ENCODE measurements at regions not wholly inside any gene's neighbourhood (a gene's known extent, or its start where the extent isn't known, plus 50 kb on each side); places are given as distances from the start of the nearest gene placed in this dataset.
"Not testable (repeated sequence)": the region's sequence is repeated elsewhere in the genome, so short reads cannot be mapped to it uniquely, and the experiment has no call there.

DNA sequence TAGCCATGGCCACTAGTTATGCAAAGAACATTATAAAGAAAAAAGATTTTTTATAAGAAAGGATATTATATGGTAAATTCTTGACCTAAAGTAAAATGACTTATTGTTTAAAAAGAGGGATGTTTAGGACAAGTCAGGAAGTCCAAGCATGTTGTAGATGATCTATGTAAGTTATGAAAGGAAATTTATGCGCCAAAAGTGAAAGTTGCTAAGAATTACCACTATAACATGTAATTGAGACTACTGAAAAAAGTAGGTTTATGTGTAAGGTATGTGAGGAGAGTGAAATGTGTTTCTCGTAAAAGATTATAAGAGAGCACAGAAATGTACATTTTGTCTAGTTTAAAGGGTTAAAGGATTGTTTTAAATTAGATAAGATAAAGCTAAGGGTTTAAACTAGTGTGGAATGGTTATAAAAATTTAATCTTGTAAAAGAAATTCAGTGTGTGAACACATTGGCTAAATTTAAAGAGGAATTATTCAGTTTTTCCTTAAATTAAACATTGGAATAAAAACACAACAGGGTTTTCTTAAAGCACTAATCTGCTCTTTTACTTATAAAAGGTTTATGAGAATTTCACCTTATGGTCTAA lies 1100.4 kb upstream of the EDIL3 start:
- peak; percentile 8 for DNase-seq (ENCODE audit: low read depth, low spot score)
- H3K4me3 ChIP-seq (ENCODE audit: low read length): no peak overlapping the region

DNA sequence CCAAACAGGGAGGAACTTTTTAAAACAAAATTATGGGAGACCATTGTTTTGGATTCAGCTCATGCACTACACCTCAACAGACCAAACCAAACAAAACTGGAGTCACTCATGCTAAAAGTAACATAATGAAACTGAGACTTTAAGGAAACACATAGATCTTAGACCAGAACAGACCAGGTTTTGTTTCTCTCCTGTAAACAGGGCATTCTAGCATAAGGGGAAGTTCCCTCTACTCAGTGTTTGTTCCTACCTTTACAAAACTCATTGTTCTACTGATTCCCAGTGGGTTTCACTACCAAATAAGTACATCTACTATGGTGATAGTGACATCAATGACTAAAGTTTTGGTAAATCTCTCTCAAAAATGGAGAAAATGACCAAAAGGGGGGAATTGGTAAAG lies 1103.6 kb upstream of the EDIL3 start:
- DNase-seq (ENCODE audit: low read depth, low spot score): no peak
- no peak overlapping the region for H3K4me3 ChIP-seq (ENCODE audit: low read length)

GRCh38 chr5:85500869-85501268 lies 1116.2 kb upstream of the EDIL3 start:
- H3K4me3 ChIP-seq (ENCODE audit: low read length): no peak overlapping the region
- no peak for DNase-seq (ENCODE audit: low read depth, low spot score)

DNA sequence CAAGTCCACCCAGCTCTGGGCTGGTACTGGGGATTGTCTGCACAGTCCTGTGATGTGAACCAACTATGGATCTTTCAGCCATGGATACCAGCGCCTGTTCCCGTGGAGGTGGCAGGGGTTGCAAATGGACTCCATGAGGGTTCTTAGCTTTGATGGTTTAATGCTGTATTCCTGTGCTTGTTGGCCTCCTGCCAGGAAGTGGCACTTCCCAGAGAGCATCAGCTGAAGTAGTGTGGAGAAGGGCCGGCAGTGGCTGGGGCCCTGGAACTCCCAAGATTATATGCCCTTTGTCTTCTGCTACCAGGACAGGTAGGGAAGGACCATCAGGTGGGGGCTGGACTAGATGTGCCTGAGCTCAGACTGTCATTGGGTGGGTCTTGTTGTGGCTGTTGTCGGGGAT lies 1104.8 kb upstream of the COX7C start:
- no peak overlapping the region for H3K4me3 ChIP-seq (ENCODE audit: low read length)
- no peak for DNase-seq (ENCODE audit: low read depth, low spot score)

GRCh38 chr5:85515588-85515987 lies 1102.2 kb upstream of the COX7C start:
- H3K4me3 ChIP-seq (ENCODE audit: low read length): no peak overlapping the region
- DNase-seq (ENCODE audit: low read depth, low spot score): no peak

- H3K4me3 ChIP-seq (ENCODE audit: low read length): no peak overlapping the region
- no peak for DNase-seq (ENCODE audit: low read depth, low spot score)
These were observed 1100.4 kb upstream of the COX7C start for GRCh38 chr5:85517386-85517785.

- no peak for DNase-seq (ENCODE audit: low read depth, low spot score)
- no peak overlapping the region for H3K4me3 ChIP-seq (ENCODE audit: low read length)
These were observed 1084.2 kb upstream of the COX7C start for GRCh38 chr5:85533341-85534047.

GRCh38 chr5:85538362-85538761 lies 1079.4 kb upstream of the COX7C start:
- H3K4me3 ChIP-seq (ENCODE audit: low read length): no peak overlapping the region
- DNase-seq (ENCODE audit: low read depth, low spot score): no peak

GRCh38 chr5:85545129-85545528 lies 1072.6 kb upstream of the COX7C start:
- DNase-seq (ENCODE audit: low read depth, low spot score): no peak
- H3K4me3 ChIP-seq (ENCODE audit: low read length): no peak overlapping the region

DNA sequence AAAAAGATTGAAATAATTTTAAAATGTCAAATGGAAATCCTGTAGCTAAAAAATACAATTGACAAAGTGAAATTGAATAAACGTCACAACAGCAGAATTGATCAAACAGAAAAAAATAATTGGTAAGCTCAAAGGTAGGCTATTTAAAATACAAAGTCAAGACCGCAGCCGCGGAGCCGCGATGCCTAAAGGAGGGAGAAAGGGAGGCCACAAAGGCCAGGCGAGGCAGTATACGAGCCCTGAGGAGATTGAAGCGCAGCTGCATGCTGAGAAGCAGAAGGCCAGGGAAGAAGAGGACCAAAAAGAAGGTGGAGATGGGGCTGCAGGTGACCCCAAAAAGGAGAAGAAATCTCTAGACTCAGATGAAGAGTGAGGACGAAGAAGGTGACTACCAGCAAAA lies 1068.5 kb upstream of the COX7C start:
- DNase-seq (ENCODE audit: low read depth, low spot score): no peak
- H3K4me3 ChIP-seq (ENCODE audit: low read length): no peak overlapping the region

GRCh38 chr5:85549836-85550599 lies 1067.7 kb upstream of the COX7C start:
- no peak overlapping the region for H3K4me3 ChIP-seq (ENCODE audit: low read length)
- DNase-seq (ENCODE audit: low read depth, low spot score): no peak

- DNase-seq (ENCODE audit: low read depth, low spot score): no peak
- no peak overlapping the region for H3K4me3 ChIP-seq (ENCODE audit: low read length)
These were observed 1061.3 kb upstream of the COX7C start for GRCh38 chr5:85556464-85556863.

- DNase-seq (ENCODE audit: low read depth, low spot score): no peak
- no peak overlapping the region for H3K4me3 ChIP-seq (ENCODE audit: low read length)
These were observed 1041.1 kb upstream of the COX7C start for GRCh38 chr5:85576666-85577065.

- not testable (repeated sequence) for DNase-seq (ENCODE audit: low read depth, low spot score); H3K4me3 ChIP-seq (ENCODE audit: low read length)
These were observed 1029.9 kb upstream of the COX7C start for GRCh38 chr5:85587806-85588205.

DNA sequence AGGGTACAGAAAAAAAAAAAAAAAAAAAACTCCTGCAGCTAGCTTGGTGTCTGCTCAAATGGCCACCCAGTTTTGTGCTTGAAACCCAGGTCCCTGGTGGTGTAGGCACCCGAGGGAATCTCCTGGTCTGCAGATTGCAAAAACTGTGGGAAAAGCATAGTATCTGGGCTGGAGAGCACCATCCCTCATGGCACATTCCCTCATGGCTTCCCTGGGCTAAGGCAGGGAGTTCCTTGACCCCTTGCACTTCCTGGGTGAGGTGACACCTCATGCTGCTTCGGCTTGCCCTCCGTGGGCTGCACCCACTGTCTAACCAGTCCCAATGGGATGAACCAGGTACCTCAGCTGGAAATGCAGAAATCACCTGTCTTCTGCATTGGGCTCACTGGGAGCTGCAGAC lies 1029.5 kb upstream of the COX7C start:
- DNase-seq (ENCODE audit: low read depth, low spot score); H3K4me3 ChIP-seq (ENCODE audit: low read length): not testable (repeated sequence)

DNA sequence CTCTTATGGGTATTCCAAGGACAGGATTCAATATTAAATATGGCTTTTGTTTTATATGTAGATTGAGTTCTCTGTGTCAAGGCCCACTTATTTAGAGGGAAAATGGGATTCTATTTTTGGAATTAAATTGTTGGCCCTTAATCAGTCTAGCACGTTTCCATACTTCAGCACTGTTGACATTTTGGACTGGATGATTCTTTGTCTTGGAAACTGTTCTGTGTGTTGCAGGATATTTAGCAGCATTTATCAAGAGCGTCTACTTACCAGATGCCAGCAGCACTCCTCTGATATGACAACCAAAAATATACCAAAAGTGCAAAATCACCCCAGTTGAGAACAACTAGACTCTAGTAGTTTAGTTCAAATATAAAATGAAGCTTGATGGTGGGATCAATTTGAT lies 1027.0 kb upstream of the COX7C start:
- H3K4me3 ChIP-seq (ENCODE audit: low read length): no peak overlapping the region
- DNase-seq (ENCODE audit: low read depth, low spot score): no peak

- no peak overlapping the region for H3K4me3 ChIP-seq (ENCODE audit: low read length)
- no peak for DNase-seq (ENCODE audit: low read depth, low spot score)
These were observed 1026.4 kb upstream of the COX7C start for GRCh38 chr5:85591311-85591710.

DNA sequence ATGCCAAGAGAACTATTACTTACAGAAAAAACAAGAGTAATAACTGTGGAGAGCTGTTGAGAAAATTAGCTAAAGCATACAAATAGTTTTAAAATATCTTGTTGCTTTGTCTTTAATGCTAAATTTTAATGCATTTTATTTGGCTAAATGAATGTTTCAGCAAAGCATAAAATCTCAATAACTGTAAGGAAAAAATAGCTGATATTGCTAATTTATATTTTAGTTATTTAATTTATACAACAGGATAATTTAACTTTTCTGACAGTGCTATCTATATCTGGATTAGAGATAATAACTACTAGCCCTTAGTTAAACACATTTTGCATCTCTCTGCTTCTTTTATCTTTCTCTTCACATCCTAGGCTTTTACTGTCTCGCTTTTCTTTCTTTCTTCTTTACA lies 1014.9 kb upstream of the COX7C start:
- DNase-seq (ENCODE audit: low read depth, low spot score): no peak
- no peak overlapping the region for H3K4me3 ChIP-seq (ENCODE audit: low read length)

GRCh38 chr5:85604378-85604777 lies 1013.4 kb upstream of the COX7C start:
- no peak overlapping the region for H3K4me3 ChIP-seq (ENCODE audit: low read length)
- DNase-seq (ENCODE audit: low read depth, low spot score): no peak

DNA sequence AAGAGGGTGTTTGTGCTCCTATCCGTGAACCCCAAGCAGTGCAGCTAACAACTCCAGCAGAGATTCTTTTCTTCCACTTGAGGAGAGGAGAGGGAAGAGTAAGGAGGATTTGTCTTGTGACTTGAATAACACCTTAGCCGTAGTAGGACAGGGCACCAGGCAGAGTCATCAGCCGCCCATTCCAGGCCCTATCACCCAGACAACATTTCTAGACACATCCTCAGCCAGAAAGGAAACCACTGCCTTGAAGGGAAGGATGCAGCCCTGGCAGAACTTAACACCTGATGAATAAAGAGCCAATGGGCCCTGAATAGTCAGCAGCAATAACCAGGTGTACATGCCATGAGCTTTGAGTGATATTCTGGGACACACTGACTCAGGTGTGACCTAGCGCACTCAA lies 1013.0 kb upstream of the COX7C start:
- H3K4me3 ChIP-seq (ENCODE audit: low read length): no peak overlapping the region
- DNase-seq (ENCODE audit: low read depth, low spot score): no peak
